ENCODE measurements at regions not wholly inside any gene's neighbourhood (a gene's known extent, or its start where the extent isn't known, plus 50 kb on each side); places are given as distances from the start of the nearest gene placed in this dataset.
A peak's percentile ranks its signal among the peaks of the same experiment; 100 is the strongest.

- no peak for TF ChIP-seq ZBTB43 (CRISPR knock-in tag; conservative IDR thresholded peaks at IDR 0.05)
- no peak for TF ChIP-seq MED13 (CRISPR knock-in tag; IDR thresholded peaks at IDR 0.05)
- no peak for TF ChIP-seq ZNF414 (CRISPR knock-in tag; IDR thresholded peaks at IDR 0.05)
- Histone ChIP-seq H3K27ac (ENCODE audit: extremely low read length, insufficient read depth, low read length) (no peak overlapping the region), H3K36me3 (replicated peaks in 1 of 2; ENCODE audit: control insufficient read depth in 1 of 2, insufficient read depth in 2 of 2, low read length in 2 of 2) (no peaks in the 10 kb centered on the region), H3K4me2 (ENCODE audit: low read depth, low read length) (no peak overlapping the region), H4K20me1 (ENCODE audit: insufficient read depth, low read length) (no peaks in the 10 kb centered on the region), H3K27me3 (ENCODE audit: control insufficient read depth in 1 of 2, insufficient read depth in 2 of 2, low read length in 2 of 2) (no peaks in the 10 kb centered on the region), H3K4me3 (replicated peaks in 1 of 3; ENCODE audit: insufficient read depth in 1 of 3, low read depth in 2 of 3, low read length in 3 of 3) (no peak overlapping the region), H3K9me3 (ENCODE audit: low read length) (no peaks in the 10 kb centered on the region), H2AFZ (ENCODE audit: low read length) (no peak overlapping the region), H3K9ac (ENCODE audit: insufficient read depth, low read depth, low read length) (no peak overlapping the region), H3K79me2 (ENCODE audit: insufficient read depth, low read length) (no peaks in the 10 kb centered on the region), H3K4me1 (ENCODE audit: insufficient read depth, low read length) (no peaks in the 10 kb centered on the region)
- CTCF ChIA-PET (ENCODE audit: low intra/inter-chr PET ratio, low total read pairs), result no interaction called here
- FAIRE-seq (no peak), DNase-seq (ENCODE audit: low spot score) (no peak), ATAC-seq (no peak)
- in situ Hi-C loops (cut with HindIII; ENCODE audit: extremely low pct_ligation_motif_present, low pct_unique_long_range_greater_than_20kb), result no loop called here
- BruUV-seq (replicated peaks), result no TSS peak
- intact Hi-C loops (cut with micrococcal nuclease; ENCODE audit: unreplicated experiment), result no loop called here
- POLR2A ChIA-PET, result no interaction called here
- WGBS (ENCODE audit: low lambda C conversion rate), result 0% methylated on average over 2 of the region's 6 CpGs
Measured at GRCh38 chrX:137916090-137916746, 350.3 kb downstream of the ZIC3 start.

DNA sequence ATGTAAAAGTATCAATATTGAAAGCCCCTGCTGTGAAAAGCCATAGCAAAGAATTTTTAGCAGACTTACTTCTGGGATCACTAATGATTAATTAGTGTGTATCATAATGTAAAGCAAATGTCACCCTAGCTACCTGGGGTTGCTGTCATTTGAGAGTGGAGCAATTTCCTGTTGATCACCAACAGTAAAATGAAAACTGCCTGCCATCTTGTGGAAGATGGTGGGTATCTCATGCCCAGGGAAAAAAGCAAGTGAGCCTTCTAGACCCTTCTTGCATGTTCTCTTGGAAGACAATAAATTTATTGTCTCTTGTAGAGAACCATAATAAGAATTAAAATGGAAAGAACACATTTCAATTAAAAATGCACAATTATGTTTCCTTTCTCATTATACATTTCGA is 360.2 kb downstream of the ZIC3 start:
- no TSS peak for BruUV-seq (replicated peaks)
- ATAC-seq (no peak), FAIRE-seq (no peak), DNase-seq (ENCODE audit: low spot score) (no peak)
- Histone ChIP-seq H4K20me1 (ENCODE audit: insufficient read depth, low read length) (no peaks in the 10 kb centered on the region), H3K4me2 (ENCODE audit: low read depth, low read length) (no peak overlapping the region), H3K9me3 (ENCODE audit: low read length) (no peaks in the 10 kb centered on the region), H3K9ac (ENCODE audit: insufficient read depth, low read depth, low read length) (no peak overlapping the region), H2AFZ (ENCODE audit: low read length) (no peak overlapping the region), H3K4me3 (replicated peaks in 1 of 3; ENCODE audit: insufficient read depth in 1 of 3, low read depth in 2 of 3, low read length in 3 of 3) (no peak overlapping the region), H3K4me1 (ENCODE audit: insufficient read depth, low read length) (no peaks in the 10 kb centered on the region), H3K36me3 (replicated peaks in 1 of 2; ENCODE audit: control insufficient read depth in 1 of 2, insufficient read depth in 2 of 2, low read length in 2 of 2) (no peaks in the 10 kb centered on the region), H3K27me3 (ENCODE audit: control insufficient read depth in 1 of 2, insufficient read depth in 2 of 2, low read length in 2 of 2) (no peaks in the 10 kb centered on the region), H3K27ac (ENCODE audit: extremely low read length, insufficient read depth, low read length) (no peak overlapping the region), H3K79me2 (ENCODE audit: insufficient read depth, low read length) (no peaks in the 10 kb centered on the region)
- in situ Hi-C loops (cut with HindIII; ENCODE audit: extremely low pct_ligation_motif_present, low pct_unique_long_range_greater_than_20kb) (no loop called here), intact Hi-C loops (cut with micrococcal nuclease; ENCODE audit: unreplicated experiment) (no loop called here)
- ChIA-PET CTCF (ENCODE audit: low intra/inter-chr PET ratio, low total read pairs) (no interaction called here), POLR2A (no interaction called here)
- WGBS (ENCODE audit: low lambda C conversion rate), result 0% methylated on average over 1 of the region's 1 CpG
- TF ChIP-seq ZNF850 (CRISPR knock-in tag; conservative IDR thresholded peaks at IDR 0.05), result no peak
- peak; percentile 50 for TF ChIP-seq STAG1 (CRISPR knock-in tag; IDR thresholded peaks at IDR 0.05)
- no peak for TF ChIP-seq ZNF83 (CRISPR knock-in tag; IDR thresholded peaks at IDR 0.05; ENCODE audit: borderline replicate concordance)
- TF ChIP-seq MED13 (CRISPR knock-in tag; IDR thresholded peaks at IDR 0.05), result no peak
- TF ChIP-seq KLF6 (CRISPR knock-in tag; IDR thresholded peaks at IDR 0.05), result no peak
- TF ChIP-seq CTCF (CRISPR knock-in tag; IDR thresholded peaks at IDR 0.05), result peak; percentile 14; the same call in 1 of the 2 replicates
- TF ChIP-seq, protein P1, sequence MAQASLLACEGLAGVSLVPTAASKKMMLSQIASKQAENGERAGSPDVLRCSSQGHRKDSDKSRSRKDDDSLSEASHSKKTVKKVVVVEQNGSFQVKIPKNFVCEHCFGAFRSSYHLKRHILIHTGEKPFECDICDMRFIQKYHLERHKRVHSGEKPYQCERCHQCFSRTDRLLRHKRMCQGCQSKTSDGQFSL (CRISPR knock-in tag; IDR thresholded peaks at IDR 0.05), result no peak
- no peak for TF ChIP-seq ARNT2 (CRISPR knock-in tag; IDR thresholded peaks at IDR 0.05; ENCODE audit: low read depth)
